SK-N-SH (cell line): ENCODE measurements at regions not wholly inside any gene's neighbourhood (a gene's known extent, or its start where the extent isn't known, plus 50 kb on each side); places are given as distances from the start of the nearest gene placed in this dataset.

Source experiments
- CTCF ChIP-seq: fragments of 200-600 bp; sonication (generic); IDR thresholded peaks from 2 replicates; pipeline ENCODE4 v1.6.1; 2017; ENCODE audit warnings: antibody characterized with exemption, mild to moderate bottlenecking, moderate library complexity
- JUND ChIP-seq: IDR thresholded peaks from 2 replicates; pipeline ENCODE4 v1.4.0; 2012
- MEF2A ChIP-seq: IDR thresholded peaks from 2 replicates; pipeline ENCODE4 v1.4.0; 2012; ENCODE audit warnings: low read depth, borderline replicate concordance
- NRF1 ChIP-seq: IDR thresholded peaks from 2 replicates; pipeline ENCODE4 v1.6.1; 2012; ENCODE audit warnings: low read depth, mild to moderate bottlenecking, low read length
- RFX5 ChIP-seq: IDR thresholded peaks from 2 replicates; pipeline ENCODE4 v1.6.1; 2012; ENCODE audit warnings: mild to moderate bottlenecking, improper control_type of control experiment, low read length
- TAF1 ChIP-seq: IDR thresholded peaks from 2 replicates; pipeline ENCODE4 v1.6.1; 2012; ENCODE audit warnings: low read depth, mild to moderate bottlenecking, low read length, moderate library complexity, borderline replicate concordance

GRCh38 chr11:31960126-31960525 is 130.7 kb upstream of the RCN1 start:
- TF ChIP-seq CTCF = no peak
- no peak for TF ChIP-seq JUND
- no peak for TF ChIP-seq RFX5
- TF ChIP-seq TAF1 = no peak
- TF ChIP-seq MEF2A = no peak
- TF ChIP-seq NRF1 = no peak
